Natural killer cell (primary cell): ENCODE measurements at regions not wholly inside any gene's neighbourhood (a gene's known extent, or its start where the extent isn't known, plus 50 kb on each side); places are given as distances from the start of the nearest gene placed in this dataset.

Experiments
- ATAC-seq, 3 donors: fragments of 150-1000 bp in 2 of 3; fragments of 200-7000 bp in 1 of 3; cut with Tn5 transposase; 1 replicate in 1 of 3; 2 replicates in 2 of 3; pipeline ENCODE4 v1.10.0; 2021; ENCODE audit warnings: mild to moderate bottlenecking in 2 of 3, moderate library complexity in 2 of 3
- DNase-seq, 2 donors: peaks; one replicate each; pipeline versions ENCODE4 v3.0.0 to v3.0.0-alpha.2; 2013 to 2021; ENCODE audit warnings: mixed read lengths in 1 of 2
- H3K27ac ChIP-seq: one replicate; pipeline ENCODE4 v1.5.1; 2013; ENCODE audit warnings: mild to moderate bottlenecking, low read length
- H3K27me3 ChIP-seq: one replicate; pipeline ENCODE4 v1.6.1; 2013; ENCODE audit warnings: low read length; ENCODE audit not compliant: control insufficient read depth, insufficient read depth
- H3K36me3 ChIP-seq: one replicate; pipeline ENCODE4 v1.6.1; 2013; ENCODE audit warnings: low read length; ENCODE audit not compliant: control insufficient read depth, insufficient read depth
- H3K4me1 ChIP-seq: one replicate; pipeline ENCODE4 v1.6.1; 2013; ENCODE audit warnings: low read length; ENCODE audit not compliant: control insufficient read depth, insufficient read depth
- H3K4me3 ChIP-seq: one replicate; pipeline ENCODE4 v1.5.1; 2013; ENCODE audit warnings: low read length
- H3K9me3 ChIP-seq: one replicate; pipeline ENCODE4 v1.6.1; 2013; ENCODE audit warnings: low read length; ENCODE audit not compliant: control insufficient read depth, insufficient read depth
- H3K27ac Mint-ChIP-seq, 2 donors: one replicate each; pipeline ENCODE4 v1.8.0; 2022; ENCODE audit warnings: mild to moderate bottlenecking in 2 of 2, mixed read lengths in 2 of 2, moderate library complexity in 1 of 2
- H3K27me3 Mint-ChIP-seq, 2 donors: one replicate each; pipeline ENCODE4 v1.8.0; 2022; ENCODE audit warnings: low read depth in 2 of 2, mixed read lengths in 2 of 2
- H3K36me3 Mint-ChIP-seq: one replicate; pipeline ENCODE4 v1.8.0; 2022; ENCODE audit warnings: mixed read lengths
- H3K4me1 Mint-ChIP-seq, 2 donors: one replicate each; pipeline ENCODE4 v1.8.0; 2022; ENCODE audit warnings: mixed read lengths in 2 of 2
- H3K4me3 Mint-ChIP-seq: one replicate; pipeline ENCODE4 v1.8.0; 2022; ENCODE audit warnings: mild to moderate bottlenecking, moderate library complexity, mixed read lengths
- H3K9me3 Mint-ChIP-seq, 2 donors: one replicate each; pipeline ENCODE4 v1.8.0; 2022; ENCODE audit warnings: mixed read lengths in 2 of 2
- WGBS: methylation state at CpG from one replicate; pipeline ENCODE4 v1.1.7; 2013; ENCODE audit warnings: missing lambda C conversion rate; ENCODE audit not compliant: insufficient coverage; 5-methylcytosine and 5-hydroxymethylcytosine counted together
- intact Hi-C: fragments of 100-400 bp; cut with micrococcal nuclease; formaldehyde crosslinking; loops from one replicate; pipeline ENCODE4 v1.14.2; 2022
- TF ChIP-seq, protein P1 (sequence below): fragments of 200-600 bp; IDR thresholded peaks from one replicate; pipeline ENCODE4 v1.8.0; 2022; ENCODE audit warnings: antibody characterized with exemption

GRCh38 chr2:45224993-45225380, 215.7 kb upstream of the SIX2 start:
- WGBS, result 89% methylated on average over 4 of the region's 4 CpGs

GRCh38 chr2:45224321-45224992, 215.2 kb upstream of the SIX2 start:
- no peak overlapping the region for H3K4me3 ChIP-seq
- Mint-ChIP-seq H3K4me1 (no peaks in the 10 kb centered on the region), H3K4me3 (no peak overlapping the region), H3K27me3 (peaks cover 0 to 8% of the 10 kb centered on the region in 2 donors), H3K27ac (no peak overlapping the region), H3K9me3 (no peaks in the 10 kb centered on the region), H3K36me3 (no peaks in the 10 kb centered on the region)
- no peak overlapping the region for H3K27ac ChIP-seq
- no peak for ATAC-seq
- H3K9me3 ChIP-seq, result no peaks in the 10 kb centered on the region
- intact Hi-C loops, result no loop called here
- 23% methylated on average over 13 of the region's 13 CpGs for WGBS
- H3K4me1 ChIP-seq, result no peaks in the 10 kb centered on the region
- no peaks in the 10 kb centered on the region for H3K27me3 ChIP-seq
- no peaks in the 10 kb centered on the region for H3K36me3 ChIP-seq
- TF ChIP-seq, protein P1, sequence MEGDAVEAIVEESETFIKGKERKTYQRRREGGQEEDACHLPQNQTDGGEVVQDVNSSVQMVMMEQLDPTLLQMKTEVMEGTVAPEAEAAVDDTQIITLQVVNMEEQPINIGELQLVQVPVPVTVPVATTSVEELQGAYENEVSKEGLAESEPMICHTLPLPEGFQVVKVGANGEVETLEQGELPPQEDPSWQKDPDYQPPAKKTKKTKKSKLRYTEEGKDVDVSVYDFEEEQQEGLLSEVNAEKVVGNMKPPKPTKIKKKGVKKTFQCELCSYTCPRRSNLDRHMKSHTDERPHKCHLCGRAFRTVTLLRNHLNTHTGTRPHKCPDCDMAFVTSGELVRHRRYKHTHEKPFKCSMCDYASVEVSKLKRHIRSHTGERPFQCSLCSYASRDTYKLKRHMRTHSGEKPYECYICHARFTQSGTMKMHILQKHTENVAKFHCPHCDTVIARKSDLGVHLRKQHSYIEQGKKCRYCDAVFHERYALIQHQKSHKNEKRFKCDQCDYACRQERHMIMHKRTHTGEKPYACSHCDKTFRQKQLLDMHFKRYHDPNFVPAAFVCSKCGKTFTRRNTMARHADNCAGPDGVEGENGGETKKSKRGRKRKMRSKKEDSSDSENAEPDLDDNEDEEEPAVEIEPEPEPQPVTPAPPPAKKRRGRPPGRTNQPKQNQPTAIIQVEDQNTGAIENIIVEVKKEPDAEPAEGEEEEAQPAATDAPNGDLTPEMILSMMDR, result no peak
- no peak for DNase-seq

More at GRCh38 chr2:45224993-45225380, 215.7 kb upstream of the SIX2 start:
- no peaks in the 10 kb centered on the region for H3K9me3 ChIP-seq
- H3K27me3 ChIP-seq, result no peaks in the 10 kb centered on the region
- H3K27ac ChIP-seq, result no peak overlapping the region
- no peak overlapping the region for H3K4me3 ChIP-seq
- ATAC-seq (no peak), DNase-seq (no peak)
- no peaks in the 10 kb centered on the region for H3K9me3 Mint-ChIP-seq
- intact Hi-C loops, result no loop called here
- peaks cover 0 to 8% of the 10 kb centered on the region in 2 donors for H3K27me3 Mint-ChIP-seq
- H3K36me3 ChIP-seq, result no peaks in the 10 kb centered on the region
- H3K4me1 Mint-ChIP-seq, result no peaks in the 10 kb centered on the region
- TF ChIP-seq, protein P1, result no peak
- H3K4me1 ChIP-seq, result no peaks in the 10 kb centered on the region
- H3K27ac Mint-ChIP-seq, result no peak overlapping the region
- H3K4me3 Mint-ChIP-seq, result no peak overlapping the region
- no peaks in the 10 kb centered on the region for H3K36me3 Mint-ChIP-seq

- H3K4me3 ChIP-seq, result no peak overlapping the region
- H3K36me3 Mint-ChIP-seq, result no peaks in the 10 kb centered on the region
- 95% methylated on average over 3 of the region's 8 CpGs for WGBS
- H3K4me3 Mint-ChIP-seq, result no peak overlapping the region
- no peaks in the 10 kb centered on the region for H3K4me1 Mint-ChIP-seq
- H3K9me3 ChIP-seq, result no peaks in the 10 kb centered on the region
- no peaks in the 10 kb centered on the region for H3K9me3 Mint-ChIP-seq
- DNase-seq, result no peak
- no peaks in the 10 kb centered on the region for H3K27me3 ChIP-seq
- H3K27ac ChIP-seq, result no peak overlapping the region
- H3K4me1 ChIP-seq, result no peaks in the 10 kb centered on the region
- ATAC-seq, result no peak
- H3K27ac Mint-ChIP-seq, result no peak overlapping the region
- H3K27me3 Mint-ChIP-seq, result peaks cover 0 to 8% of the 10 kb centered on the region in 2 donors
- intact Hi-C loops, result no loop called here
- TF ChIP-seq, protein P1, result no peak
- no peaks in the 10 kb centered on the region for H3K36me3 ChIP-seq
These were observed 214.3 kb upstream of the SIX2 start for GRCh38 chr2:45223531-45223930.

- TF ChIP-seq, protein P1, result no peak
- Mint-ChIP-seq H3K4me3 (no peak overlapping the region), H3K27me3 (peaks cover 15 to 16% of the 10 kb centered on the region in 2 donors), H3K9me3 (no peaks in the 10 kb centered on the region), H3K36me3 (no peaks in the 10 kb centered on the region), H3K27ac (no peak overlapping the region), H3K4me1 (no peaks in the 10 kb centered on the region)
- no peaks in the 10 kb centered on the region for H3K27me3 ChIP-seq
- no peaks in the 10 kb centered on the region for H3K4me1 ChIP-seq
- H3K36me3 ChIP-seq, result no peaks in the 10 kb centered on the region
- intact Hi-C loops, result no loop called here
- ATAC-seq (no peak), DNase-seq (no peak)
- no peak overlapping the region for H3K4me3 ChIP-seq
- no peak overlapping the region for H3K27ac ChIP-seq
- 70% methylated on average over 8 of the region's 8 CpGs for WGBS
- no peaks in the 10 kb centered on the region for H3K9me3 ChIP-seq
These were observed 211.0 kb upstream of the SIX2 start for GRCh38 chr2:45220227-45220626.
